DMS53 (cell line): ENCODE measurements at regions not wholly inside any gene's neighbourhood (a gene's known extent, or its start where the extent isn't known, plus 50 kb on each side); places are given as distances from the start of the nearest gene placed in this dataset.

Experiments
- DNase-seq: peaks from one replicate; lab custom pipeline; 2025; lab: John Stamatoyannopoulos, UW

DNA sequence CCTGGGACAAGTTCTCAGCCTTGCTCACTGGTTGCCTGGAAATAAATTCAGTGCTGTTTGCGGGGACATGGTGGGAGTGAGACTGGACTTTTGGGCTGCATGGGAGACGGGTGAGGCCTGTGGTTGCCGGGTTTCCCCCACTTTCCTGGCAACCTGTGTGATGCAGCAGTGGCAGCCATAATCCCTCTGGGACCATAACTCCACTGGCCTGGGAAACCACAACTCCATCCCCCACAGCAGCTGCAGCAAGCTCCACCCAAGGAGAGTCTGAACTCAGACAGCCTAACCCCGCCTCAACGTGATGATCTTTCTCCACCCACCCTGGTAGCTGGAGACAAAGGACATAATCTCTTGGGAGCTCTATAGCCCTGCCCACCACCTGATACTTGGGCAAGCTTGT lies 349.9 kb downstream of the PIK3R1 start:
- DNase-seq: no peak

DNA sequence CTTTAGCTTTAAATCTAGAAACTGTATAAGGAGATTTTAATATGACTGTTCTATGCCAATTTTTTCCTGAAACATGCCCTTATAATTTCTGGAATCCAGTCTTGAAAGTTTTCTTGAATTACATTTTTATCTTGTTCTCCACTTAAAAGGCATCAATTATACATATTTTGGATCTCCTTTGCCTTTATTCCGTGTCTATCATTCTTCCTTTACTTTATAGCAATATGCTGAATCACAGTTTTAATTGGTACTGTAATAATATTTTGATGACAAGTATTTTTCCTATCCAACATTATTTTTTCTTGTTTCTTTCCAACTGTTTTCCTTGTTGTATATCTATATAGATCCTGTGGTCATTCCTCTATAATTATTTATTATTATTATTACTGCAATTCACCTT lies 361.2 kb downstream of the PIK3R1 start:
- DNase-seq: peak; percentile 15

DNA sequence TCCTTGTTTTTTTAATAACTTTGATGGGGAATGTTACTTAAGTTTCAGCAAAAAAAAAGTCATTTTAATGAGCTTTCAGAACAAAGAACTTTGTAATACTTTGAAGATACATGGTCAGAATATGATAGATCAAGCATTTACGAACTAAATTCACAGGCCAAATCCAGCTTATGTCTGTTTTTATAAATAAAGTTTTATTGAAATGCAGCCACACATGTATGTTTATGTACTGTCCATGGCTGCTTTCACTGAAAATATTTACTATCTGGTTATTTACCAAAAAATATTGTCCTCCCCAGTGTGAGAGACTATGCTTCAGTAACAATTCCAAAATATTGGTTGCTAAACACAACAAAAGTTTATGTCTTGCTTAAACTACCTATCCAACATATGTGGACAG lies 366.7 kb downstream of the PIK3R1 start:
- DNase-seq: no peak

DNA sequence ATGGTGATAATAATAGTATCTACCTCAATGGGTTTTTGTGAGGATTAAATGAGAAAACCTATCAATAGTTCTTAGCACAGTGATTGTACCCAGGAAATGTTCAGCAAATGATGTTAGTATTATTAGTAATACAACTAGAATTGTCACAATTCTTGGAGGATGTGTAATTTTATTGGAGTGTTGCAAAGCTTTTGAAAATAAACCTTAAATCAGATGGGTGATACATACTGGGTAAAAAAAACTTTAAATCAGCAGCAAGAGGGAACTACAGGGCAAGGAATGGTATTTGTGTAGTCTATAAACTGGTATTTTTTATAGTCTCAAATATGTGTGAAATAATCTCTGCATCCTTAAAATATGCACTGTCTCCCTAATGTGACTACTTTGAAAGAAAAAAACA lies 371.6 kb downstream of the PIK3R1 start:
- DNase-seq: no peak

- no peak for DNase-seq
Observed at GRCh38 chr5:68591850-68592249, 376.3 kb downstream of the PIK3R1 start.

DNA sequence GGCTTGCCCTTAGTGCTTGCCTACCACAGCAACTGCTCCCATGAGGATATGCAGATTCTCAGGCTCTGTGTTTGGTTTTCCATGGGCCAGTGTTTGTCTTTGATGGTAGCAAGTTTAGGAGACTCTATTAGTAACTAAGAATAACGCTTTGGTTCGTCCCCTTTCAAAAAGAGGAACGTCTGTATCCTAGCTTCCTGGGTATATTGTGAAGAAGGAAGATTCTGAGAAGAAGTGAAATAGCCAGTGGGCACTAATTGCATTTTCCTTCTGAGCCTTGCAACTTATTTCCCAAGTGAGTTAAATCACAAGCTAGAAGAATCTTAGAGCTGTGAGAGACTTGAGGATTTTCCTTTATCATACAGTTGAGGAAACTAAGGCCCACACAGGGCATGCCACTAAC lies 376.8 kb downstream of the PIK3R1 start:
- no peak for DNase-seq

- DNase-seq: peak; percentile 46
Observed at GRCh38 chr5:68593211-68593671, 377.7 kb downstream of the PIK3R1 start.

DNA sequence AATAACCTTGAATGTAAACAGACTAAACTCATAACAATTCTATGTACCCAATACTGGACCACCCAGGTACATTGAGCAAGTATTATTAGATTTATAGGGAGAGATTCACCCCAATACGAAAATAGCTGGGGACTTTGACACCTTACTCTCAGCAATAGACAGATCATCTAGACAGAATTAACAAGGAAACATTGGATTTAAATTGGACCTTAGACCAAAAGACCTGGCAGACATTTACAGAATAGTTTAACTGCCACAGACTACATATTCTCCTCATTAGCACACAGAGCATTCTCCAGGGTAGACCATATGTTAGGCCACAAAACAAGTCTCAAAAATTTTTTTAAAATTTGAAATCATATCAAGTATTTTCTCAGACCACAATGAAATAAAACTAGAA lies 397.4 kb downstream of the PIK3R1 start:
- DNase-seq: no peak

- DNase-seq: no peak
Observed at GRCh38 chr5:68618501-68618900, 402.9 kb downstream of the PIK3R1 start.

GRCh38 chr5:68627001-68627400 lies 411.4 kb downstream of the PIK3R1 start:
- no peak for DNase-seq

- DNase-seq: no peak
Observed at GRCh38 chr5:68628082-68628814, 412.7 kb downstream of the PIK3R1 start.

- no peak for DNase-seq
Observed at GRCh38 chr5:68630354-68630753, 414.8 kb downstream of the PIK3R1 start.

- DNase-seq: no peak
Observed at GRCh38 chr5:68631884-68632283, 416.3 kb downstream of the PIK3R1 start.

GRCh38 chr5:68641211-68641610 lies 425.7 kb downstream of the PIK3R1 start:
- DNase-seq: no peak

DNA sequence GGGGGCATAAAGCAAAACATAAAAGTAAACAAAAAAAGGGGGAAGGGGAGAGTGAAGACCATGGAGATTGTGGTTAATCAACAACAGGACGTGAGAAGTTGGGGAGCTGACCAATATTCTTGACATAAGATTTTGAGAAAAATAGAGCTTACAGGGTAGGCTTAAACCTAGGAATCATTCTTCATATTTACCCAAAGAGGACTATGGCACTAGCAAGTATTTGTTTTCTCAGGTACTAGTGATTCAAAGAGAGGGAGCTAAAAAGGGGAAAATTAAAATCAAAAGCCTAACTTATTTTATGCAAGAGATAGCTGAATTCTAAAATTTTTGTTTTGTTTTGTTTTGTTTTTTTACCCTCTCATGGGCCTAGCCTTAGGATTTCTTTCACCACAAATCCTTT lies 427.5 kb downstream of the PIK3R1 start:
- no peak for DNase-seq

DNA sequence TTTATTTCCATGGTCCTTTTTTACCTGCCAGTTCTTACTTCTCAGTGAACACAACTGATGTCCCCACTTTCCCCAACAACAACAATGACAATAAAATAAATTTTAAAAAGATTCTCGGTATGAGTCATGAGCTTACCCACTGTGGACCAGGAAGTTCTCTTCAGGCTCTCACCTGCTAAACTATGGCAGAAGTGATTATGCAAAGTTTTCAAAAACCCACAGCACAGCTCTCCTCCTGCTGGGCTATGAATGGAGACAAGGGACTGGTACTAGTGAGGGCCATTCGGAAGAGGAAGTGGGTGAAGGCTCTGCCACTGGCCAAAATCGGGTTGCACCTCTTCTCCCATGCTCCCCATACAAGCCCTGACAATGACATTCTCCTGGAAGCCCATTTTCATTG lies 429.4 kb downstream of the PIK3R1 start:
- peak; percentile 38 for DNase-seq

DNA sequence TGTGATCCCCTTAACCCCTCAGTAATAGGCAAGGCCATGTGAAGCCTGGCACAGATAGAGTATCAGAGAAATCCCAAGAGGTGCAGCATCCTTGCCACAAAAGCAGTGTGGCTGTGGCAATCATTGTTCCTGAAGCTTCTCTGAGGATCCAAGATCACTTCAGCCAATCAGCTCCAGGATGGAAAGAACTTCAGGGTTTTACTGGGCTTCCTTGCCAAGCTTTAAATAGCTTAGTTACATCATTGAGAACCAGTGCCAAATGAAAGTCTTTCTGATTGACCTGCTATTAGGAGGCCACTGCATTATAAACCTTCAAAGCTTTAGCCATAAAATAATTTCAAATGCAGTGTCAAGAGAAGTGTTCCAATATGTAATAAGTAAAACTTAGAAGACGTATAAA lies 430.6 kb downstream of the PIK3R1 start:
- no peak for DNase-seq

DNA sequence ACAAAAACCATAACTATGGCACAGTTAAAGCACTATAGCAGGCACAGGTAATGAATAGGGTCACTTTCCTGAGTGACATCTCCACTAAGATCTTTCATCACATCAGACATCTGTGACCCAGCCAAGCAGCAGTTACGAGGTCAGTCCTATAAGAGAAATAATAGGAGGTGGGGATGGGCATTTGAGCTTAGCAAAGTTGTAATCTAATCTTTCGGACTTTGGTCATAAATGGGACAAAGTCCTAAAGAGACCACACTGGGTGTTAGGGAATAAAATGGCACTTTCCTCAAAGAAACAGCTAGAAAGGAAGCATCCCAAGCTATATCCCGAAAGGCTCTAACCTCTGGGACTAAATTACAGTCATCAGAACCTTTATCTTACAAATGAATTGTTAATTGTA lies 432.2 kb downstream of the PIK3R1 start:
- no peak for DNase-seq

DNA sequence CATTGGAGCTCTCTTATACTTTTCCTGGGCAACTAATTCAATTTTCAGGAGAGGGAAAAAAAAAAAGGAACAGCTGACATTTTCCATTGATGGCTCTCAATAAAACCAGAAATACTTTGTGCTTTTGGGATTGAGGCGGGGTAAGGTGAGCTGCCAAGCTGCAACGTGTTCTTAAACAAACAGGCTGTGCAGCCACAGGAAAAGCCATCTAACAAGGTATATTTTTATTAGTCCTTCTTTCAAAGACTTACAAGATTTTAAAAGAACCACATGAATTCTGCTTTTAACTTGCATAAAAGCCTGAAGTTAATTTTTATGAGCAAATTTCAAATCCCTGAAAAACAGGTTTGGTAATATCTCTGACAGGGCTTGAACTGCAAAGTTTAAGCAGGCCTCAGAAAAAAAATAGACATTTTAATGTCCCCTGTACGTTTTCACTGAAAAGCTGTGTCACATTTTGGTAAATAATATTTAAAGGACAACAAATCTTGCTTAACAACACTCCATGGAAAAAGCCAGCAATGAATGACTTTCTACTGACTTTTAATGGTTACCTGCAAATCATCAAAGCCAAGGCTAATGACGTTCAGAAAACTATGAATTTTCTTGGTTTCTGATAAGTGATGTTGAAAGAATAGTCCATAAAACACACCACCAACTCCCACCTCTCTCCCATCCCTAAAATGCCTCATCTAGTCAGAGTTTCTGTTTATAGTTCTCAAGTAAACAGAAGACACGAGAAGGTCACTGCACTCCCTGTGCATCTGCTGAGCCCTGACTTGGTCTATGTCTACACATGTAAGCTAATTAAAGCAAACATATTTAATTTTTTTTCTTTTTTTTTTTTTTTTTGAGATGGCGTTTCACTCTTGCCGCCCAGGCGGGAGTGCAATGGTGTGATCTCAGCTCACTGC lies 433.6 kb downstream of the PIK3R1 start:
- DNase-seq: no peak

DNA sequence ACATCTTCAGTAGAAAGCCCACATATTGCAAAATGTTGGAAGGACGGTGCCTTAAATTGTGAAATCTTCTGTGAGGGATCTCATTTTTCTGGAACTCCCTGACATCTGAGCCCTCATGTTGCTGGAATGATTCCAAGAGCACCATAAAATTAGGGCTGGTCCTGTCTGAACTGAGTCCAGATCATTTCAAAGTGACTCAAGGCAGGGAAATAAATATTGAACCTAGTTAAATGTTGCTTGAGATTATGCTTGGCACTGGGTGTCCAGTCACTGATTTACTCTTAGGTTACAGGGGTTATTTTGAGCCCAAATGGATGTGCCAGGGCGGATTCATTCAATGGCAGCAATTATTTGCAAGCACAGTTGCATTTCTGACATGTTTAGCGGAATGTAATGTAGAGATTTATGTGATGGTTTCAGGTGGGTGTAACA lies 437.0 kb downstream of the PIK3R1 start:
- DNase-seq: no peak

- DNase-seq: no peak
Observed at GRCh38 chr5:68653471-68653870, 437.9 kb downstream of the PIK3R1 start.

- DNase-seq: no peak
Observed at GRCh38 chr5:68657055-68657961, 436.5 kb upstream of the SLC30A5 start.
